ENCODE measurements at regions not wholly inside any gene's neighbourhood (a gene's known extent, or its start where the extent isn't known, plus 50 kb on each side); places are given as distances from the start of the nearest gene placed in this dataset.

- ChIA-PET POLR2A (no interaction called here), CTCF (no interaction called here)
- no peak overlapping the region for H3K4me3 Mint-ChIP-seq
- peaks cover 32% of the 10 kb centered on the region for H3K27me3 Mint-ChIP-seq
- Histone ChIP-seq H3K27ac (ENCODE audit: low read depth in 1 of 2, low read length in 2 of 2) (no peak overlapping the region), H3K27me3 (ENCODE audit: control insufficient read depth in 1 of 2, insufficient read depth in 2 of 2, low read length in 2 of 2) (peaks cover 0 to 3% of the 10 kb centered on the region in 2 experiments), H3K9me3 (ENCODE audit: control insufficient read depth in 1 of 2, insufficient read depth in 1 of 2, low read length in 2 of 2) (peaks cover 0 to 8% of the 10 kb centered on the region in 2 experiments), H3K36me3 (ENCODE audit: insufficient read depth, low read length) (no peaks in the 10 kb centered on the region), H3K4me3 (ENCODE audit: low read length) (no peak overlapping the region), H3K4me1 (ENCODE audit: insufficient read depth, low read length) (no peaks in the 10 kb centered on the region)
- TF ChIP-seq CTCF (IDR thresholded peaks at IDR 0.05) = no peak
- no peaks in the 10 kb centered on the region for H3K4me1 Mint-ChIP-seq (ENCODE audit: low read depth)
- no peak overlapping the region for H3K27ac Mint-ChIP-seq
- no peak for DNase-seq
- H3K36me3 Mint-ChIP-seq (ENCODE audit: low read depth) = no peaks in the 10 kb centered on the region
- no peak for ATAC-seq (ENCODE audit: poor library complexity)
- H3K9me3 Mint-ChIP-seq = no peaks in the 10 kb centered on the region
- intact Hi-C loops (cut with DNase I, micrococcal nuclease) = no loop called here
Measured at GRCh38 chr7:156540619-156541165, 99.9 kb upstream of the RNF32 start.

- H3K36me3 Mint-ChIP-seq (ENCODE audit: low read depth) = no peaks in the 10 kb centered on the region
- Histone ChIP-seq H3K4me1 (ENCODE audit: insufficient read depth, low read length) (no peaks in the 10 kb centered on the region), H3K27ac (ENCODE audit: low read depth in 1 of 2, low read length in 2 of 2) (no peak overlapping the region), H3K9me3 (ENCODE audit: control insufficient read depth in 1 of 2, insufficient read depth in 1 of 2, low read length in 2 of 2) (peaks cover 0 to 8% of the 10 kb centered on the region in 2 experiments), H3K27me3 (ENCODE audit: control insufficient read depth in 1 of 2, insufficient read depth in 2 of 2, low read length in 2 of 2) (peaks cover 0 to 3% of the 10 kb centered on the region in 2 experiments), H3K36me3 (ENCODE audit: insufficient read depth, low read length) (no peaks in the 10 kb centered on the region), H3K4me3 (ENCODE audit: low read length) (no peak overlapping the region)
- peaks cover 30% of the 10 kb centered on the region for H3K27me3 Mint-ChIP-seq
- DNase-seq = no peak
- H3K9me3 Mint-ChIP-seq = no peaks in the 10 kb centered on the region
- ChIA-PET POLR2A (no interaction called here), CTCF (no interaction called here)
- no peak overlapping the region for H3K4me3 Mint-ChIP-seq
- intact Hi-C loops (cut with DNase I, micrococcal nuclease) = no loop called here
- no peak overlapping the region for H3K27ac Mint-ChIP-seq
- no peak for TF ChIP-seq CTCF (IDR thresholded peaks at IDR 0.05)
- ATAC-seq (ENCODE audit: poor library complexity) = no peak
- no peaks in the 10 kb centered on the region for H3K4me1 Mint-ChIP-seq (ENCODE audit: low read depth)
Measured at GRCh38 chr7:156539999-156540398, 100.6 kb upstream of the RNF32 start.

GRCh38 chr7:156537006-156537405, 103.6 kb upstream of the RNF32 start:
- Histone ChIP-seq H3K36me3 (ENCODE audit: insufficient read depth, low read length) (no peaks in the 10 kb centered on the region), H3K4me1 (ENCODE audit: insufficient read depth, low read length) (no peaks in the 10 kb centered on the region), H3K27ac (ENCODE audit: low read depth in 1 of 2, low read length in 2 of 2) (no peak overlapping the region), H3K9me3 (ENCODE audit: control insufficient read depth in 1 of 2, insufficient read depth in 1 of 2, low read length in 2 of 2) (peaks cover 0 to 14% of the 10 kb centered on the region in 2 experiments), H3K4me3 (ENCODE audit: low read length) (no peak overlapping the region), H3K27me3 (ENCODE audit: control insufficient read depth in 1 of 2, insufficient read depth in 2 of 2, low read length in 2 of 2) (peaks cover 0 to 3% of the 10 kb centered on the region in 2 experiments)
- DNase-seq = no peak
- H3K36me3 Mint-ChIP-seq (ENCODE audit: low read depth) = no peaks in the 10 kb centered on the region
- H3K4me3 Mint-ChIP-seq = no peak overlapping the region
- intact Hi-C loops (cut with DNase I, micrococcal nuclease) = no loop called here
- H3K27ac Mint-ChIP-seq = no peak overlapping the region
- H3K27me3 Mint-ChIP-seq = peaks cover 9% of the 10 kb centered on the region
- POLR2A ChIA-PET = no interaction called here
- no peak for TF ChIP-seq CTCF (IDR thresholded peaks at IDR 0.05)
- no peaks in the 10 kb centered on the region for H3K9me3 Mint-ChIP-seq
- H3K4me1 Mint-ChIP-seq (ENCODE audit: low read depth) = no peaks in the 10 kb centered on the region
- CTCF ChIA-PET = no interaction called here
- ATAC-seq (ENCODE audit: poor library complexity) = no peak

Data from CD4-positive, alpha-beta T cell (primary cell).